ENCODE measurements at regions not wholly inside any gene's neighbourhood (a gene's known extent, or its start where the extent isn't known, plus 50 kb on each side); places are given as distances from the start of the nearest gene placed in this dataset.

GRCh38 chr1:199161766-199162303, 523.0 kb downstream of the PTPRC start:
- DNase-seq (ENCODE audit: low spot score), result no peak

GRCh38 chr1:199163267-199163666, 524.4 kb downstream of the PTPRC start:
- DNase-seq (ENCODE audit: low spot score), result no peak

GRCh38 chr1:199163670-199164069, 524.8 kb downstream of the PTPRC start:
- DNase-seq (ENCODE audit: low spot score), result no peak

GRCh38 chr1:199167460-199167859, 528.6 kb downstream of the PTPRC start:
- DNase-seq (ENCODE audit: low spot score), result no peak

GRCh38 chr1:199168888-199169585, 530.2 kb downstream of the PTPRC start:
- DNase-seq (ENCODE audit: low spot score), result peak; percentile 12

- no peak for DNase-seq (ENCODE audit: low spot score)
These were observed 531.9 kb downstream of the PTPRC start for GRCh38 chr1:199170711-199171110.

GRCh38 chr1:199172171-199173124, 533.6 kb downstream of the PTPRC start:
- DNase-seq (ENCODE audit: low spot score), result no peak

- DNase-seq (ENCODE audit: low spot score), result peak; percentile 42
These were observed 534.5 kb downstream of the PTPRC start for GRCh38 chr1:199173356-199173755.

- DNase-seq (ENCODE audit: low spot score), result no peak
These were observed 535.5 kb downstream of the PTPRC start for GRCh38 chr1:199174336-199174735.

GRCh38 chr1:199176713-199177112, 537.9 kb downstream of the PTPRC start:
- DNase-seq (ENCODE audit: low spot score), result no peak

- DNase-seq (ENCODE audit: low spot score), result no peak
These were observed 538.4 kb downstream of the PTPRC start for GRCh38 chr1:199177241-199177640.

GRCh38 chr1:199178646-199179045, 539.8 kb downstream of the PTPRC start:
- DNase-seq (ENCODE audit: low spot score), result no peak

GRCh38 chr1:199182186-199182843, 543.5 kb downstream of the PTPRC start:
- DNase-seq (ENCODE audit: low spot score), result no peak

- no peak for DNase-seq (ENCODE audit: low spot score)
These were observed 545.3 kb downstream of the PTPRC start for GRCh38 chr1:199184180-199184579.

GRCh38 chr1:199194862-199195261, 556.0 kb downstream of the PTPRC start:
- DNase-seq (ENCODE audit: low spot score), result no peak

- no peak for DNase-seq (ENCODE audit: low spot score)
These were observed 558.9 kb downstream of the PTPRC start for GRCh38 chr1:199197695-199198094.

- DNase-seq (ENCODE audit: low spot score), result no peak
These were observed 563.5 kb downstream of the PTPRC start for GRCh38 chr1:199202331-199202730.

- no peak for DNase-seq (ENCODE audit: low spot score)
These were observed 565.4 kb downstream of the PTPRC start for GRCh38 chr1:199204231-199204630.

- DNase-seq (ENCODE audit: low spot score), result no peak
These were observed 567.1 kb downstream of the PTPRC start for GRCh38 chr1:199205740-199206441.

- no peak for DNase-seq (ENCODE audit: low spot score)
These were observed 570.0 kb downstream of the PTPRC start for GRCh38 chr1:199208847-199209246.

- DNase-seq (ENCODE audit: low spot score), result peak; percentile 2
These were observed 579.2 kb downstream of the PTPRC start for GRCh38 chr1:199218065-199218464.

- no peak for DNase-seq (ENCODE audit: low spot score)
These were observed 579.7 kb downstream of the PTPRC start for GRCh38 chr1:199218533-199218932.
